SH-SY5Y (cell line): ENCODE measurements at regions not wholly inside any gene's neighbourhood (a gene's known extent, or its start where the extent isn't known, plus 50 kb on each side); places are given as distances from the start of the nearest gene placed in this dataset.

ENCODE experiments used
- GATA2 ChIP-seq: IDR thresholded peaks from 2 replicates; pipeline ENCODE4 v1.6.1; 2011; ENCODE audit warnings: mild to moderate bottlenecking, low read depth, low read length
- GATA3 ChIP-seq: IDR thresholded peaks from 2 replicates; pipeline ENCODE4 v1.6.1; 2011; ENCODE audit warnings: low read depth, mild to moderate bottlenecking, low read length, moderate library complexity

- TF ChIP-seq GATA2 = no peak
- no peak for TF ChIP-seq GATA3
Observed at GRCh38 chr3:4208556-4208955, 94.6 kb upstream of the SETMAR start.
